ENCODE measurements at regions not wholly inside any gene's neighbourhood (a gene's known extent, or its start where the extent isn't known, plus 50 kb on each side); places are given as distances from the start of the nearest gene placed in this dataset.
"Not testable (repeated sequence)": the region's sequence is repeated elsewhere in the genome, so short reads cannot be mapped to it uniquely, and the experiment has no call there.

GRCh38 chrX:21194526-21194925, 179.7 kb upstream of the CNKSR2 start:
- DNase-seq (ENCODE audit: extremely low spot score, insufficient read length, low read depth) (no peak), FAIRE-seq (no peak)

DNA sequence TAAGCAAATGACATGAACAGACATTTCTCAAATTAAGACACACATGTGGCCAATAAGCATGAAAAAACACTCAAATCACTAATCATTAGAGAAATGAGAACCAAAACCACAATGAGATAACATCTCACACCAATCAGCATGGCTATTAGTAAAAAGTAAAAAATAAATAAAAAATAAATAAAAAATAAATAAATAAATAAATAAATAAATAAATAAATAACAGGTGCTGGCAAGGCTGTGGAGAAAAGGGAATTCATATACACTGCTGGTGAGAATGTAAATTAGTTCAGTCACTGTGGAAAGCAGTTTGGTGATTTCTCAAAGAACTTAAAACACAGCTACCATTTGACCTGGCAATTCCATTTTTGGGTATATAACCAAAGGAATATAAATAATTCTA, 167.1 kb upstream of the CNKSR2 start:
- no peak for FAIRE-seq
- DNase-seq (ENCODE audit: extremely low spot score, insufficient read length, low read depth): no peak

GRCh38 chrX:21219208-21219607, 155.0 kb upstream of the CNKSR2 start:
- not testable (repeated sequence) for DNase-seq (ENCODE audit: extremely low spot score, insufficient read length, low read depth); FAIRE-seq

GRCh38 chrX:21225643-21226042, 148.6 kb upstream of the CNKSR2 start:
- no peak for DNase-seq (ENCODE audit: extremely low spot score, insufficient read length, low read depth)
- no peak for FAIRE-seq

DNA sequence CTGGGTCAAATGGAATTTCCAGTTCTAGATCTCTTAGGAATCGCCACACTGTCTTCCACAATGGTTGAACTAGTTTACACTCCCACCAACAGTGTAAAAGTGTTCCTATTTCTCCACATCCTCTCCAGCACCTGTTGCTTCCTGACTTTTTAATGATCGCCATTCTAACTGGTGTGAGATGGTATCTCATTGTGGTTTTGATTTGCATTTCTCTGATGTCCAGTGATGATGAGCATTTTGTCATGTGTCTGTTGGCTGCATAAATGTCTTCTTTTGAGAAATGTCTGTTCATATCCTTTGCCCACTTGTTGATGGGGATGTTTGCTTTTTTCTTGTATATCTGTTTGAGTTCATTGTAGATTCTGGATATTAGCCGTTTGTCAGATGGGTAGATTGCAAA, 145.2 kb upstream of the CNKSR2 start:
- DNase-seq (ENCODE audit: extremely low spot score, insufficient read length, low read depth); FAIRE-seq: not testable (repeated sequence)

- FAIRE-seq: peak; percentile 49
- no peak for DNase-seq (ENCODE audit: extremely low spot score, insufficient read length, low read depth)
Measured at GRCh38 chrX:21255032-21255618, 119.1 kb upstream of the CNKSR2 start.

GRCh38 chrX:21266949-21267348, 107.3 kb upstream of the CNKSR2 start:
- FAIRE-seq (no peak), DNase-seq (ENCODE audit: extremely low spot score, insufficient read length, low read depth) (no peak)

- FAIRE-seq (no peak), DNase-seq (ENCODE audit: extremely low spot score, insufficient read length, low read depth) (no peak)
Measured at GRCh38 chrX:21276736-21277433, 97.3 kb upstream of the CNKSR2 start.

DNA sequence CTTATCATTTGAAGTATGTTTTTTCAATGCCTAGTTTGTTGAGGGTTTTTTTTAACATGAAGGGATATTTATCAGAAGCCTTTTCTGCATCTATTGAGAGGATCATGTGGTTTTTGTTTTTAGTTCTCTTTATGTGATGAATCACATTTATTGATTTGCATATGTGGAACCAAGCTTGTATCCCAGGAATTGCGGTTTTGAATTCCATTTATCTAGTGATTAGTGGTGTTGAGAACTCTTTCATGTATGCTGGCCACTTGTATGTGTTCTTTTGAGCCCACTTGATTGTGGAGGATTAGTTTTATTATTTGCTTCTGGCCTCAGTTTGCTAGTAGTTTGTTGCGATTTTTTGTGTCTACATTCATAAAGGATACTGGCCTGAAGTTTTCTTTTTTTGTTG, 85.0 kb upstream of the CNKSR2 start:
- no peak for DNase-seq (ENCODE audit: extremely low spot score, insufficient read length, low read depth)
- no peak for FAIRE-seq

- FAIRE-seq (no peak), DNase-seq (ENCODE audit: extremely low spot score, insufficient read length, low read depth) (no peak)
Measured at GRCh38 chrX:21295246-21295820, 78.9 kb upstream of the CNKSR2 start.

- FAIRE-seq (no peak), DNase-seq (ENCODE audit: extremely low spot score, insufficient read length, low read depth) (no peak)
Measured at GRCh38 chrX:21305799-21306336, 68.3 kb upstream of the CNKSR2 start.

DNA sequence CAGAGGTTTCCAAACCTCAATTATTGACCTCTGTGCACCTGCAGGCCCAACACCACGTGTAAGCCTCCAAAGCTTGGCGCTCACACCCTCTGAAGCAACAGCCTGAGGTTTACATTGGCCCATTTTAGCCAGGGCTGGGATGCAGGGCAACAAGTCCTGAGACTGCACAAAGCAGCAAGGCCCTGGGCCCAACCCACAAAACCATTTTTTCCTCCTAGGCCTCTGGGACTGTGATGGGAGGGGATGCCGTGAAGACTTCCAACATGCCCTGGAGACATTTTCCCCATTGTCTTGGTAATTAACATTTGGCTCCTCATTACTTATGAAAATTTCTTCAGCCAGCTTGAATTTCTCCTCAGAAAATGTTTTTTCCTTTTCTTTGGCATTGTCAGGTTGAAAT, 54.9 kb upstream of the CNKSR2 start:
- DNase-seq (ENCODE audit: extremely low spot score, insufficient read length, low read depth) (no peak), FAIRE-seq (no peak)

Data from GM18507 (cell line).